ENCODE measurements at regions not wholly inside any gene's neighbourhood (a gene's known extent, or its start where the extent isn't known, plus 50 kb on each side); places are given as distances from the start of the nearest gene placed in this dataset.

DNA sequence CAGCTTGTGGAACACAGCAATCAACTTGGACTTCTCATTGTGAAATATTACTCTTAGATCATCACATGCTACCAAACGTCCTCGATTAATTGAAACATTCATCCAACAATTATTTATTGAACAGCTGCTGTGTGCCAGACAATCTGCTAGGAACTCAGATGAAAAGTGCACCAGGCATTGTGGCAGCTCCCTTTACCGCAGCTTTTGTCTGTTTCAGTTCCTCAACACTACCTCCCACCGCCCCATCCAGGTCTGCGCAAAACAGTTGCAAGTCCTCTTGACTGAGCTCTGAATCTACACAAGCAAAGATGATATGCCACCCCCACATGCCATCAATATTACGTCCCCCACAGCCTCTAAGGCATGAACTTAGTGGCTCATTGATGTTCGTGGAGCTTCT, 1094.4 kb upstream of the MAP3K7 start:
- TF ChIP-seq POLR2A (IDR thresholded peaks at IDR 0.05) = no peak
- TF ChIP-seq, protein P1, sequence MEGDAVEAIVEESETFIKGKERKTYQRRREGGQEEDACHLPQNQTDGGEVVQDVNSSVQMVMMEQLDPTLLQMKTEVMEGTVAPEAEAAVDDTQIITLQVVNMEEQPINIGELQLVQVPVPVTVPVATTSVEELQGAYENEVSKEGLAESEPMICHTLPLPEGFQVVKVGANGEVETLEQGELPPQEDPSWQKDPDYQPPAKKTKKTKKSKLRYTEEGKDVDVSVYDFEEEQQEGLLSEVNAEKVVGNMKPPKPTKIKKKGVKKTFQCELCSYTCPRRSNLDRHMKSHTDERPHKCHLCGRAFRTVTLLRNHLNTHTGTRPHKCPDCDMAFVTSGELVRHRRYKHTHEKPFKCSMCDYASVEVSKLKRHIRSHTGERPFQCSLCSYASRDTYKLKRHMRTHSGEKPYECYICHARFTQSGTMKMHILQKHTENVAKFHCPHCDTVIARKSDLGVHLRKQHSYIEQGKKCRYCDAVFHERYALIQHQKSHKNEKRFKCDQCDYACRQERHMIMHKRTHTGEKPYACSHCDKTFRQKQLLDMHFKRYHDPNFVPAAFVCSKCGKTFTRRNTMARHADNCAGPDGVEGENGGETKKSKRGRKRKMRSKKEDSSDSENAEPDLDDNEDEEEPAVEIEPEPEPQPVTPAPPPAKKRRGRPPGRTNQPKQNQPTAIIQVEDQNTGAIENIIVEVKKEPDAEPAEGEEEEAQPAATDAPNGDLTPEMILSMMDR (IDR thresholded peaks at IDR 0.05) = no peak
